ENCODE measurements at regions not wholly inside any gene's neighbourhood (a gene's known extent, or its start where the extent isn't known, plus 50 kb on each side); places are given as distances from the start of the nearest gene placed in this dataset.

- FAIRE-seq, result no peak
Observed at GRCh38 chrX:78476701-78477100, 149.3 kb upstream of the CYSLTR1 start.

DNA sequence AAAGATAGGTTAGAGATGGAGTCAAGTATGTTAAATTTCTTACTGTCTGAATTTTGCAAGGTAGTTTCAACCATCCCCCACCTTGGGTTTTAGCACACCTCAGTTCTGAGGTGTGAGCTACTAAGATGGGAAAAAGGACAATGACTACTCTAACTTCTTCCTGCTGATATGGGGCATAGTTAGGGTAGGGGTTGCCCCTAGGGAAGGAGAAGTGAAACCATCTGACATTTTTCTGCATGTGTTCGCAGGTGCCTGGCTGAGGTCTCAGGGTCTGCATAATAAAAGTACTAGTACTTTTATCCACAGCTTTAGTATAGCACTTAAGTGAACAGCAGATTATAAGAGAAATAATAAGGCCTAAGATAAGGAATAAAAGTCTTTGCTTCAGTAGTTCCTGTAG lies 129.5 kb upstream of the CYSLTR1 start:
- no peak for FAIRE-seq

DNA sequence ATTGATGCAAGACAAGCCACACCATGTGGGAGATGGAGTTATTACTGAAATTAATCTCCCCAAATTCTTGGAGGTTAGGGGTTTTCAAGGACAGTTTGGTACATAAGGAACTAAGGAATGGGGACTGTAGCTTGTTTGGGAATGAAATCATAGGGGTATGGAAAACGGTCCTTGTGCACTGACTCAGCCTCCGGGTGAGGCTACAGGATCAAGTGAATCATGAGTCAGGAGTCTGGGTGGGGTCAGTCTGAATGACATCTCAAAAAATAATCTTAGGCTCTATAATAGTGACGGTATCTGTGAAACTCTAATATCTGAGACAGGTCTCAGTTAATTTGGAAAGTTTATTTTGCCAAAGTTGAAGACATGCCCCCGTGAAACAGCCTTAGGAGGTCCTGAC lies 128.5 kb upstream of the CYSLTR1 start:
- no peak for FAIRE-seq

DNA sequence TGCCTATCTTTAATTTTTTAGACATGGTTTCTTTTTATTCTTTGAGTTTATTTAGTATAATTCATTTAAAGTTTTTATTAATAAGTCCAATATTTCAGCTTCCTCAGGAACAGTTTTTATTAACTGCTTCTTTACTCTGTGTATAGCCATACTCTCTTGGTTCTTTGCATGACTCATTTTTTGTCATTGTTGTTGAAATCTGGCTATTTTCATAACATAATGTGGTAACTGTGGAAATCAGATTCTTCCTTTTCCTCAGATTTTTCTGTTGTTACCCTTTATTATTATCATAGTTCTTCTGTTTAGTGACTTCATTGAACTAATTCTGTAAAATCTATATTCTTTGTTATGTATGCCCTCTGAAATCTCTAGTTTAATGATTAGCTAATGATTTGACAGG lies 124.9 kb upstream of the CYSLTR1 start:
- FAIRE-seq, result peak; percentile 70

- FAIRE-seq, result no peak
Observed at GRCh38 chrX:78437621-78438020, 110.2 kb upstream of the CYSLTR1 start.

- no peak for FAIRE-seq
Observed at GRCh38 chrX:78429172-78429571, 101.8 kb upstream of the CYSLTR1 start.

GRCh38 chrX:78388663-78389062 lies 61.3 kb upstream of the CYSLTR1 start:
- FAIRE-seq, result no peak

- peak; percentile 76 for FAIRE-seq
Observed at GRCh38 chrX:78387364-78387763, 60.0 kb upstream of the CYSLTR1 start.

DNA sequence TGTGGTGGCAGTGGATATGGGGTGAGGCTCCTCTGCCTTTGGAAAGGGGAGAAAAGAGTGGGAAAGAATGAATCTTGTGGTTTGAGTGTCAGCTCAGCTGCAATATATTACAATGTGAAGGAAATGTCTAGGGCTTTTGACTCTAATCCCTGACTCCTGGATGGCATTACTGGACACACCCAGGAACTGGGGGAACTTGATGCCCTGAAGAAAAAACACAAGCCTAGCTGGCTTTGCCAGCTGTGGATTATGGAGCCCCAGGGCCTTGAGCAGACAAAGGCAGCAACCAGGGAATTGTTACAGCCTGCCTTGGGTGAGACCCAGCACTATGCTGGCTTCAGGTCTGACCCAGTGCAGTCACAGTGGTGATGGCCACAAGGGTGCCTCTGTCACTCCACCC lies 57.1 kb upstream of the CYSLTR1 start:
- FAIRE-seq, result no peak

DNA sequence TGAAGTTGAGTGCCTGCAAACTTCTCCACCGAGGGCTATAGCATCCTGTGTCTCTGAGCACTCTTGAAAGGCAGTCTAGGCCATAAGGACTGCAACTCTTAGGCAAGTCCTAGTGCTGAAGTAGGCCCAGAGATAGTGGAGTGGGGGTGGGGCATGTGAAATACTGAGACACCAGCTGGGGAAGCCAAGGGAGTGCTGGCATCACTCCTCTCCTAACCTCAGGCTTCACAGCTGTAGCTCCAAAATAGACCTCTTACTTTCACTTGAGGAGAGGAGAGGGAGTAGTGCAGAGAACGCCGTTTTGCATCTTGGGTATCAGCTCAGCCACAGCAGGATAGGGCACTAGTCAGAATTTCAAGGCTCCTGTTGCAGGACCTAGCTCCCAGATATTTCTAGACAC lies 56.2 kb upstream of the CYSLTR1 start:
- FAIRE-seq, result no peak

DNA sequence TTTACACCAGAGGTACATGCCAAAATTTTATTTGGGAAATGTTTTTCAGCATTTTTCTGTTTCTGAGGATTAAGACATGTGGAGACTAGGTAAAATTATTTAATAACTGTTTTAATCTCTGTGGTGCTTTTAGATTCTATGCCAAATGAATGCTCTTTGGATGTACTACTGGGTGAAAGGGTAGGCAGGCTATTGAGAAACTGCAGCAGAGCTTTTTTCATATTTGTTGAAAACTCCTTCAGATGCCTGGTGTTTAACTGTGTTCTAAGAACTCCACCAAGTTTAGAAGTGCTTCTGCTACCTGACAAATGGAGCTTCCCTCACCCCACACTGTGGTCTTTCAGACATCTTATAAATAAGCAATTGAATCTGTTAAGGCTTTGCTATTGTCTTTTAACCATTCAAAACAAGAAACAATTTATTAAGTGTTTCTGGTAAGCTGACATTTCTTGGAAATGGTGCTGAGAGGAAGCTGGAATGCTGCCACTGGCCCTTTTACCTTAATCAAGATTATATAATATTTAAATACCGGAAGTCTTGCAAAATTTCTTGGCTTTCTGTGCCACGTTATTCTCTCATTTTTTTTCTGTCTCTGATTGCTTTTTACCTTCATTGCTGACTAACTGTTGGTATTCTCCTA lies 51.2 kb upstream of the CYSLTR1 start:
- no peak for FAIRE-seq

Measured in colon (tissue), 2 donors.